Activated T-helper 9 cell treated with anti-CD3 and anti-CD28 coated beads, Interleukin-2, amount 50 U/mL, for 16 hours (primary cell): ENCODE measurements at regions not wholly inside any gene's neighbourhood (a gene's known extent, or its start where the extent isn't known, plus 50 kb on each side); places are given as distances from the start of the nearest gene placed in this dataset.
"Not testable (repeated sequence)": the region's sequence is repeated elsewhere in the genome, so short reads cannot be mapped to it uniquely, and the experiment has no call there.

Experiments used
- DNase-seq: peaks from one replicate; pipeline ENCODE4 v3.0.0-alpha.2; 2020; ENCODE audit warnings: low read depth

DNA sequence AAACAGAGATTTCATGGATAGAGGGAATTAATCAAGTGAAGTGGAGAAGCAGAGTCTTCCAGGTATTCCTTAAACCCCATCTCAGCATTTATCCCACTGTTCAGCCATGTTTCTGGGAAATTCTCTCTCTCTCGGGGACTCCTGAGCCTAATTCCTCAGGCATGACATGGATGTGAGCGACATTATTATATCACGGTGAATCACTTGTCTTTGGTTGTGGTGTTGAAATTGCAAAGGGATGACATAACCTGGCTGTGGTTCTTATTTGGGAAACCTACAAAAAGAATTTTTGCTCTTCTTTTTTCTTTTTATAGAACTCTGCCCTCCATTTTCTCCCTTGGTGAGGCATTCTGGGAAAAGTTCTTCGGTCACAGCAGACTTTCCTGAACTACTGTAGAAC is 457.9 kb upstream of the PTGER4 start:
- no peak for DNase-seq

DNA sequence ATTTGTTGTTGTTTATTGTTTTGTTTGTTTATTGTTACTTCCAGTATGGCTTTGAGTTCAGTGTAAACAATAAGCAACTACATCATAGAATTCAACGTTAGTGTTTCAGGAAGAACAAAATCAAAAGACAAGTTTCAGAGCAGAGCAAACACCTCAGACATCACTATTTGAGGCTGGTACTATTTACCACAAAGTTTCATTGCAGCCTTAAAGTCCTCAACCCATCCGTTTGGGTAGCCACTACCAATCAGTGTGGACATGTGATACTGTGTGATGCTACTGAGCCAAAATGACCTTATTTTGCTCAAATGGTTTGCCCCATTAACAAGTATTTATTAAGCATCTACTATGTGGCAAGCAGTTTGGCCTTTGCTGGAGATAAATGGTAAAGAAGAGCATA is 458.5 kb upstream of the PTGER4 start:
- DNase-seq = no peak

DNA sequence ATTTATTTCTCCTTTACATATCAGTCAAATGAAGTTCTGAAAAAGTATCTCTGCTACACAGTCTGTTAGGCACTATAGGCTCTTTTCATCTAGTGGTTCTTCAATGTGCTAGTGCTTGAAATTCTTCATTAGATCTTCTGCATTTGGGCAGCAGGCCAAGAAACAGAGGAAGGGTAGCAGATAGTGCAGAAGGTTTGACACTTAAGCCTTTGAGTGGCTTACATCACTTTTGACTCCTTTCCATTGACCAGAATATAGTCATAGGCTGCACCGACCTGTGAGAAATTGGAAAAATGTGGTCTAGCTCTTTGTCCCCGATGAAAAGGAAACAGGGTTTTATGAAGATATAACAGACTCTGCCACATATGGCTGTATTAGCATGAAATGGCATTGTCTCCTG is 459.5 kb upstream of the PTGER4 start:
- DNase-seq = no peak

DNA sequence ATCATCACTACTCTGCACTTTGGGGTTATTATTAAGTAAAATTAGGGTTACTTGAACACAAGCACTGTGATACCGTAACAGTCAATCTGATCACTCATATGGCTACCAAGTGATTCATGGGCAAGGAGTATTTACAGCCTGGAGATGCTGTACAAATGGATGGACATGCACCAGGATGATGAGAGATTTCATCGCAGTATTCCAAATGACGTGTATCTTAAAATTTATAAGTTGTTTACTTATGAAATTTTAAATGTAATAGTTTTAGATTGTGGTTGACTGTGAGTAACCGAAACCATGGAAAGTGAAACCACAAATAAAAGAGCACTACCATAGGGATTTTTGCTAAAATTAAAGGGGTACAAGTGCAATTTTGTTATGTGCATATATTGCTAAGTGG is 462.2 kb upstream of the PTGER4 start:
- no peak for DNase-seq

DNA sequence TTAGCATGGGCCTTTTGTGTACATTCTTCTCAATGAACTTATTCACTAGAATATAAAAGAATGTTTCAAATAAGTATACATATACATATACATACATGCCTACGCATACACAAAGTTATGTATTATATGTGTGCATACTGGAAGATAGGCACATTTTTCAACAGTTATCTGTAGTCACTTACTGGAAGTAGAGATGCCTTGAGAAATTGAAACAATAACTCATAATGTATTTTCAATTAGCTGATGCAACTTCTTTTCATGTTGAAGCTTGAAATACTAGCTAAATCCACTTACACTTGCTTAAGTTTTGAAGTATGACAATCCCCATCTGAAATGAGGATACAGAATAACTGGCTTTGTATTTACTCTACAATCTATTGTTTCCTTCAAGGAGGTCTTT is 469.0 kb upstream of the PTGER4 start:
- no peak for DNase-seq

DNA sequence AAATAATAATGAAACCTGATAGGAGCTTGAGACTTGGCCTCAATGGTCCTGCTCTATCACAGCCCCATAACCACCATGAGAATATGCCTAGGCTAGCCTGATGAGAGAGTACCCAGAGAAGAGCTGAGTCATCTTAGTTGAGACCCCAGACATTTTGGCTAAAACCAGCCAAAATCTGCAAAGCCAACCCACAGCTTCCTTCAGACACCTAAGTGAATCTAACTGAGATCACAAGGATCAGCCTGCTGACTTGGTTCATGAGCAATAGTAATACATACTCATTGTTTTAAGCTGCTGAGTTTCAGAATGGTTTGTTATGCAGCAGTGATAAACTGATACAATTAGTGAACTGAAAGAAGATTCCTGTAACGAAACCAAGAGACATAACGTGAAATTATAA is 473.7 kb upstream of the PTGER4 start:
- no peak for DNase-seq

DNA sequence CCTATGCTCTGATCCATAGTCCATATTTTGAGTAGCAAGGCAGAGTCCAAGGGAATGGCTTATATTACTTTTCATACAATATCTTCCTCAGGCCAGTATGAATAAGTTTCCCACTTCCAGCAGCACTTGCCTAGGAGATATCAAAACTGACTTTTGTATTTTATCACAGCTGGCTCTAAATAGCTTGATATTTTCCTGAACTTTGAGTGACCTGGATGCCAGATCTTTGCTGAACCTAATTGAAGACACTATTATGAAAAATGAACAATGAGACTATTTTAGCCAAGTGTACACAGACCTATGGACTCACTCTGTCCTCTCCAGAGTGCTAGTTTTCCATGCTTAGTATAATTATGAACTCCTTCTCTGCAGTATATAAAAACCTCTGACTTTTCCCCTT is 475.6 kb upstream of the PTGER4 start:
- DNase-seq = no peak

DNA sequence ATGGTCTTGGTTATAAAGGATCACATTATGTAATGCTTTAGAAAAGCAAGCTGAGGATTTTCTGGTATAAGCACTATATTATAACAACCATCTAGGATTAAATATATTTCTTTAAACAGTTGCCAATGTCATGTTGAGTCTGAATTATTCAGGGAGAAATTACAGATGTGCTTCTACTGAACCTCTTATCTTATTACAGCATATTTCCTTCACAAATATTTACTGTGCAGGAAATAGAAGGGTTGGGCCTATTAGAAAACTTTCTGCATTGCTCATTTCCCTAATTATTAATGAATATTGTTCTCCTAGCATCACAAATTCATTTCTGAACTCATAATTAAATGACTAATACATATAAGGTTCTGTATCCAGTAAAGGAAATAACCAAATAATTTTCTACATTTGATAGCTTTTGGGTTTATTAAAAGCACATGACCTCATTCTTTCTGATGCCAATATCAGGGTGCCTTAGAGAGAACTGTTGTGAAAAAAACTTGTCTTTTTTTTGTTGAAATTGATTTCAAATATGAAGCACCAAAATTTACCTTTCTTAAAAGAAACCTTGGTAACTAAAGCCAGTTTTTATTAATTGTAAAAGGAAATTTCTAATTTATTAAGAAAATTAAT is 476.8 kb upstream of the PTGER4 start:
- no peak for DNase-seq

DNA sequence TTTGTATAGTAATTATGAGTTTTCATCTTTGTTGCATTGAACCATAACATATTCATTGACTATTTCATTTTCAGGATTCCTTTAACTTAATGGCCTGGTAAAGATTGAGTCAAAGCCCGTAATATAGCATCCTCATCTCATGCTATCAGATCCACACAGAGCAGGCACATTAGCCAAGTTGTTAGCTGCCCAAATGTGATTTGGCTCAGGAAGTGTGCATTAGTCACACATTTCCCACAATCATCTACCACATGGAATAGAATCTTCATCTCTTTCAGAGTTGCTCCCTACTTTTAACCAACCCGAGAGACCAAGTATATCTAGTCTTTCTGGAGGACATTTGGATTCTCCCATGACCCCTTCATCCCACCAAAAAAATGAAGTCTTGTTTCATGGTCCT is 481.0 kb upstream of the PTGER4 start:
- no peak for DNase-seq

DNA sequence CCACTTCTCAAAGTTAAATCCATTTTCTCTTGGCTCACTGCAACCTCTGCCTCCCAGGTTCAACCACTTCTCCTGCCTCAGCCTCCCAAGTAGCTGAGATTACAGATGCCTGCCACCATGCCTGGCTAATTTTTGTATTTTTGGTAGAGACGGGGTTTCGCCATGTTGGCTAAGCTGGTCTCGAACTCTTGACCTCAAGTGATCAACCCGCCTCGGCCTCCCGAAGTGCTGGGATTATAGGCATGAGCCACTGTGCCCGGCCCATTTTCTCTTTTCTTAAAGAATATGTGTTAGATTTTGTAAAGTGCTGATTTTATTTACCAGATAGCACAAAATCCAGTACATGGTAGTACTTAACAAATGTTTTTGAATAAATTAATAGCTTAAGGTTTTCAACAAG is 484.1 kb upstream of the PTGER4 start:
- DNase-seq = not testable (repeated sequence)

DNA sequence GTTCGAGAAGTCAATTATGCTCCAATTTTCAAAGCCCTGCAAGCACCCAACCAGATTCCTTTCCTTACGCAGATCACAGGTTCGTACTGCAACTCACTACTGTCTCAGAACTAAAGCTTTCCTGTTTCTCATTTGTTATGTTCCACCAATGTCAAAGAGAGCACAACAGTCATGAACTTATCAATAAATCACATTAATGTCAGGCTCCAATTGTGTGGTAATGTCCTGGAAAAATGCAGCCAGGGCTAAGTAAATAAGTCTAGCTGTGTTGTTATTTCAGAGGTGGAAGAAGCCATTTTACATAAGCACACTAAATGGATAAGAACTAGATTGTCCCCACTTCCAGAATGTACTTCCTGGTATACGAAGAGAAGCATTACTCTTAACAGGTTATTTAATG is 488.6 kb upstream of the PTGER4 start:
- no peak for DNase-seq

DNA sequence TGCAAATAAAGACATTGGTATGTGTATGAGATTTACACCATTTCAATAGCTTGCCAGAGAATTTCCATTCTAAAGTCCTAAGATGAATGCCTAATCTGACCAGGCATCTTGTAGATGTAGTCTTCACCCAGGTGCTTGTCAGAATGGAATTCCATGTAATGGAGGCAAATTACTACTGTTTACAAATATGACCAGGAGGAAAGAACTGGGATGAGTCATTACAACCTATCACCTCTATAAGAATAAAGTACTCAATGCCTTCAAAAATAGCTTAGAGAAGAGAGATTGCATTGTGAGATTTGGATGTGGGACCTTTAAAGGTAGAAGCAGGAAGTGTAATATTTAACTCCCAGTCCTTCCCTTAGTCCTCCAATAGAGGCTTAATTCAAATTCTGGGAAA is 507.0 kb upstream of the PTGER4 start:
- no peak for DNase-seq

DNA sequence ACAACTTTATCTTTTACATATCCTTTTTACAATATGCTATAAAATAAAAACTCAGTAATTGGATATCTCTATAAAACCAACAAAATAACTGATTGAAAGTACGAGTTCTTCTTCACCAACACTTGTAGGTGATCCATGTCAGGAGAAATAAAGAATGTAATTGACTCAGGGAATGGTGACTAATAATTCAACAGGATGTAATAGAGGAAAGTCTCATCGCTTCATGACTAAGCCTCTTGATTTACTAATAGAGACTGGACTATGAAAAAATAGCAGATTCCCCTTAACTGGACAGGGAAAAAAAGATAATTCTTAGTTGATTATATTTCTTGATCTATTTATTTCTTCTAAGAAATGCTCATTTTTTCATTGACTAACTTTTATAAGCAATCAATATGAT is 507.7 kb upstream of the PTGER4 start:
- DNase-seq = no peak

DNA sequence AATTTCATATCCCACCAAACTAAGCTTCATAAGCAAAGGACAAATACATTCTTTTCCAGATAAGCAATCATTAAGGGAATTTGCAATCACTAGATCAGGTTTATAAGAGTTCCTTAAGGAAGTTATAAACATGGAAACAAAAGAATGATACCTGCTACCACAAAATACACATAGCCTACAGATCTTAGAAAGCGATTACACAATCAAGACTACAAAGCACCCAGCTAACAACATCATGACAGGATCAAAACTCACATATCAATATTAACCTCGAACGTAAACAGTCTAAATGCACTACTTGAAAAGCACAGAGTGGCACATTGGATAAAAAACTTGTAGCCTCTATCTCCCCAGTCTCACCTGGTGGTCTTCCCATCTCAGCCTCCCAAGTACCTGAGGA is 512.4 kb upstream of the PTGER4 start:
- no peak for DNase-seq

DNA sequence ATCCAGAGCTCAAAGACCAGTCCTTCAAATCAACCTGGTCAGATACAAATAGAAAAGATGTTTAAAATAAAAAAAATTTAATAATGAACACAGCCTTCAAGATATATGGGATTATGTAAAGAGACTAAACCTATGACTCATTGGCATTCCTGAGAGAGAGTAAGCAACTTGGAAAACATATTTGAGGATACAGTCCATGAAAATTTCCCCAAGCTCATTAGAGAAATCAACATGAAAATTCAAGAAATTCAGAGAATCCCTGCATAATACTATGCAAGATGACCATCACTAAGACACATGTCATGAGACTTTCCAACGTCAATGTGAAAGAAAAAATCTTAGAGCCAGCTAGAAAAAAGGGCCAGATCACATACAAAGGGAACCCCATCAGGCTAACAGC is 512.9 kb upstream of the PTGER4 start:
- DNase-seq = no peak

DNA sequence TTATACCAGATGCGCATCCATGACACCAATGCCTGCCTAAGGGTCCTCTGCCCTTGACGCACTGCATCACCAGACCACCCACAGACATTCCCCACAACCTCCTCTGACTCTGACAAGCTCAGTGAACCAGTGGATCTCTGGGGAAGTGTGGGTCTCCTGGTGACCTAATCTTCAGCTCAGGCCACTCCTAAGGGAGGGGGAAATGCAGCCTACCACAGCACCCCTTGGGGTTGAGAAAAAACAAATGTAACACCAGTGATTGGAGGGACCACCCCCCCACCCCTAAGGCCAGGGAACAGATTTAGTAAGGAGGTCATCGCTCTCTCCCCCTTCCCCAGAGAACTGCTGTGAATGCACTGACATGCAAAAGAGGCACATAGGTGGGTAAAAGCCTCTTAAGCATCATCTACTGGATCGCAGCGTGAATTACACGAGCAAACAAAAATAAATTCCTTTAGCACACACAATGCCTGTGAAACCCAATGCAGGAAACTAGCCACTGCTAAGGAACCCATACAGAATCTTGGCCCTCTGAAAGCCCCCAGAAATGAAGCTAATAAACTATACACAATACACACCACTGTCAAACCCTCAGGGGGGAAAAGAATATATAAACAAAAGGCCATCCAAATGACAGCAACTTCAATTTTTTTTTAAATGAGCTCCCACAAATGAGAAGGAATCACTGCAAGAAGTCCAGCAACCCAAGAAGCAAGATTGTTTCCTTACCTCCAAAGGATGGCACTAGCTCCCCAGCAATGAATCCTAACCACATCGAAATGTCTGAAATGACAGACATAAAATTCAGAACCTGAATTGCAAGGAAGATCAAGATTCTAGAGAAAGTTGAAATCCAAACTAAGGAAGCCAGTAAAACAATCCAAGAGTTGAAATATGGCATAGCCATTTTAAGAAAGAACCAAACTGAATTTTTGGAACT is 513.7 kb upstream of the PTGER4 start:
- no peak for DNase-seq

DNA sequence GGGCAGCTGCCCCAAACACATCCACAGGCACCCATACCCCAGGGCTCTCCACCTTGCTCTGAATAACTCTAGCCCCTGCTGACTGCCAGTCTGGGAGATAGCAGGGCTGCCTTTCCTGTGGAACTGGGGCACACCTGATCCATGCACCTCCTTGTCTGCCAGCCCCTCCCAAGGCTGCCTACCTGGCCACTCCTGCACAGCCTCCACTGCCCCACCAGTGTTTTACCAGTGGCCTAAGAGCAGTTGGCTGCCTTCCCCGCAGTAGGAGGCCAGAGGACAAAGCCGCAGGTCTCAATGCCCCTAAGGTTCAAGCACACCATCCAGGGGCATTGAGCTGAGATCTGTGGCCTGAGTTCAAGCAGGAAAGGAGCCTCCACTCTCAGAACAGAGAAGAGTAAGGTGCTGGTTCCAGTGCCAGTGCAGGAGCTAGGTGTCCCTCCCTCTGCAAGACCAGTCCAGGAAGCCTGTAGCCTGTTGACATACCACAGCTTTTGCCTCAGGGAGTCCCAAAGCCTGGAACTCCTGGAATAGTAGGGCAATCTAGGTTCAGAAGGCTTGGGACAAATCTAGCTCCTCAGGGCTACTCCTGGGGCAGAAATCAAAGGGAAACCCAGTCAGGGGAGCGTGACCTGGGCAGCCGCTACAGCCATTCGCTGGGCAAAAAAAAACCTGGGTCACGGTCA is 514.5 kb upstream of the PTGER4 start:
- no peak for DNase-seq

DNA sequence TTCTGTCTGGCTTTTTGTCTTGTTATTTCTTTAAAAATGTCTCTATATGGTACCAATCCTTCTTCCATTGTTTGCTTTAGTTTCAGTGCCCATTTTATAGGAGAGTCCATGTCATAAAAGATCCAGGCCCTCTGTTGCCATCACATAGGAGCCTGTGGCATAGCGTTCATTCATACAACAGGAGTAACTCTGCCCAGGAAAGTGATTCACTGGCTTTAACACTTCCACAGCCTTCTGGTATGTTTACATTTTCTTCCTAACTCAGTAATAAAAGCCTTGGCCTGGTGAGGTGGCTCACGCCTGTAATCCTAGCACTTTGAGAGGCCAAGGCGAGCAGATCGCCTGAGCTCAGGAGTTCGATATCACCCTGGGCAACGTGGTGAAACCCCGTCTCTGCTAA is 519.3 kb upstream of the PTGER4 start:
- DNase-seq = no peak

DNA sequence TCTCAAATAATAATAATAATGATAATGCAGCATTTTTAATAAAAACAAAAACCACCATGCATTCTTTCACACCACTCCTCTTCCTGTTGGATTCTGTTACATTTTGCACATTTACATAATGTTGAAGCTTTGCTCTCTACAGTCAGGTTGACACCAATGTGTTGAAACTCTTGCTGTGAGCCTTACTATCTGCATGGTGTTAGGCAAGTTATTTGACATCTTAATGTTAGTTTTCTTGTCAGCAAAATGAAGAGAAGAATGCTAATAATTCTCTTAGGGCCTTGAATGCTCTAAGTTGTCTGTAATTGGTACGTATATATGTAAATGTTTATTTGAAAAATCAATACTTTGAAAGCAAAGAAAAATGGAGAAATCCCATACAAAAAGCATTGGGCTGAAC is 525.5 kb upstream of the PTGER4 start:
- DNase-seq = no peak

DNA sequence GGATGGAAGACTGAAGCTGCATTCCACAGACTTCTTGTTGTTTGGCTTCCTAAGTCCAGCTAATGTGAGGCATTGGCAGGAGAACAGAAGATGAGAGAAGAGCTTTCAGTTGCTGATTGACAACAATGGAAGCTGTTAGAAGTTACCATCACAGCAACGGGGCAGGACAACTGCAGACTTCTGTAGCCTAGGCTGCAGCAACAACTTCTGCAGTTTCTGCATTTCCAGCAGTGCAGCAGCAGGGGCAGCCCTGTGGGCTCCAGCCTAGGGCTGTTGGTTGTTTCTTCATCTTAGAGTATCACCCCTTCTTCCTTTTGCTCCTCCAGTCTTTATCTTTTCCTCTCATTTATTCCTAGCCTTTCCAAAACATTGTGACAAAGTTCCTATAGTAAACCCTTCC is 528.8 kb upstream of the PTGER4 start:
- no peak for DNase-seq

DNA sequence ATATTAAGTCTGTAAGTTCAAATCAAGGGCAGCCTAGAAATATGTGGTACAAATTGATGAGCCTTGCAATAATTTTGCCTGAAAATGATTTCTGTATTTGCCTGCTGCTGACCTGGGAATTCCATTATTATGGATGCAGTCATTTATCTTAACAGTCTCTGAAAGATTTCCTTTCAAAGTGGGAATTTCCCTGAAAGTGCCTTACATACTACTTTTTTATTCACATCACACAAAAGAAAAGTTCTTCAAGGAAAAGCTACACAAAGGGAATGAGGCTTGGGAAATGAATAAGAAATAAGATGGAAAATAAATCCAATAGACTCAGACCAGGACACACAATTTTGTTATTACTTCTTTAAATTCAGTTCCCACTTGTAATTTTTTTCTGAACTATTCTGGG is 537.8 kb upstream of the PTGER4 start:
- DNase-seq = no peak

DNA sequence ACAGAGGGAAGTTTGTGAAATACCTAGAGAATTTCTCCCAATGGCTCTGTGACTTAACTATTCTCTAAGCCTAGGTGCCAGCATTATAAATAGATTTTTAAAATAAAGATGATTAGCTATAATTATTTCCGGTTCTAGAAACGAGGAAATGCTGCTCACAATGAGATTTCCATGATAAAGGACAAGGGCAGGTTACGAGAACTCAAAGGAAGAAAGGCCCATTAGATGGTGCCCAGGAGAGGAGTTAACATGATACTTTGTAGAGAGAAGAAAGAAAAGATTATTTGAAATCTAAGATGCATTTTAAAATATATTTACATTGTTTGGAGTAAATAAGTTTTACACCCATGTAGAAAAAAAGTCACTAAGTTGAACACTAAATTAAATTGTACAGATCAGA is 538.3 kb upstream of the PTGER4 start:
- no peak for DNase-seq

DNA sequence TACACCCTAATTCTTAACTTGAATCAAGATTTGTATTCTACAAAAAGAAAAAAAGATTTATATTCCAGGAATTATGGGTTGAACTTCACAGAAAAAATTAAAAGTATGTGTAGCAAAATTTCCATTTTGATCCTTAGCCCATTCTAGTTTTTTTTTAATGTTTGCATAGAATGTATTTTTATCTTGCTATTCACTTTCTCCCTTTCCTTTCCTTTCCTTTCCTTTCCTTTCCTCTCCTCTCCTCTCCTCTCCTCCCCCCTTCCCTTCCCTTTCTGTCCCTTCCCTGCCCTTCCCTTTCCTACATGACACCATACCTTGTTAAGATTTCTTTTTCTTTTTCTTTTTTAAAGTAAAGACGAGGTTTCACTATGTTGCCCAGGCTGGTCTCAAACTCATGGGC is 542.5 kb upstream of the PTGER4 start:
- DNase-seq = no peak
